ENCODE measurements at regions not wholly inside any gene's neighbourhood (a gene's known extent, or its start where the extent isn't known, plus 50 kb on each side); places are given as distances from the start of the nearest gene placed in this dataset.

GRCh38 chr12:87201598-87201997 lies 827.6 kb downstream of the C12orf50 start:
- TF ChIP-seq CTCF (IDR thresholded peaks at IDR 0.05) (no peak), EZH2 (IDR thresholded peaks at IDR 0.05; ENCODE audit: borderline replicate concordance, insufficient read depth, low read depth, low read length, poor library complexity, severe bottlenecking) (no peak)

Measured in B cell (primary cell).